SU-DHL-6 (cell line): ENCODE measurements at regions not wholly inside any gene's neighbourhood (a gene's known extent, or its start where the extent isn't known, plus 50 kb on each side); places are given as distances from the start of the nearest gene placed in this dataset.

Experiments used
- EZH2phosphoT487 ChIP-seq: fragments of 200-600 bp; sonication (generic), shearing (Covaris generic); conservative IDR thresholded peaks from 2 replicates; pipeline ENCODE4 v1.6.1; 2018; ENCODE audit warnings: mild to moderate bottlenecking, antibody characterized with exemption, low read length, moderate library complexity, mixed read lengths
- TF ChIP-seq, protein P1 (sequence below): fragments of 200-600 bp; sonication (generic); IDR thresholded peaks from one replicate; pipeline ENCODE4 v1.5.1; 2017; ENCODE audit warnings: antibody characterized with exemption, mild to moderate bottlenecking, low read length, moderate library complexity; ENCODE audit not compliant: insufficient read depth, poor library complexity, severe bottlenecking

DNA sequence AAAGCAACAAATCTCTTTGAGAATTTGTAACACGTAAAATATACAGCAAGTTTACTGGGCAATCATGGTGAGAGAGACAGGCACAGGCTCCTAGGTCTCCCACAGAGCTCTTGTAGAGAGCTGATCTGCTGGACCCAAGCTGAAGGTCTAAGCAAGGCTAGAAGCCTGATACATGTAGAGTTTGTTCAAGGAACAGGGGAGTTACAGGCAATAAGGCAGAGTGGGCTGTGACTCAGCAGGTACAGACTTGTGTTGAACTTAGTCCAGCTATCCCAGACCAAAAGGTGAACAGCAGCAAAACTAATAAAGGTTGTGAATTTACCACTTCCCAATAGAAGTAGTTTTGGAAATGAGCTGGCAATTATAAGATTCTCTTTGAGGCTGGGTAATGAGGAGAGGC is 273.6 kb downstream of the GRIN2B start:
- TF ChIP-seq, protein P1, sequence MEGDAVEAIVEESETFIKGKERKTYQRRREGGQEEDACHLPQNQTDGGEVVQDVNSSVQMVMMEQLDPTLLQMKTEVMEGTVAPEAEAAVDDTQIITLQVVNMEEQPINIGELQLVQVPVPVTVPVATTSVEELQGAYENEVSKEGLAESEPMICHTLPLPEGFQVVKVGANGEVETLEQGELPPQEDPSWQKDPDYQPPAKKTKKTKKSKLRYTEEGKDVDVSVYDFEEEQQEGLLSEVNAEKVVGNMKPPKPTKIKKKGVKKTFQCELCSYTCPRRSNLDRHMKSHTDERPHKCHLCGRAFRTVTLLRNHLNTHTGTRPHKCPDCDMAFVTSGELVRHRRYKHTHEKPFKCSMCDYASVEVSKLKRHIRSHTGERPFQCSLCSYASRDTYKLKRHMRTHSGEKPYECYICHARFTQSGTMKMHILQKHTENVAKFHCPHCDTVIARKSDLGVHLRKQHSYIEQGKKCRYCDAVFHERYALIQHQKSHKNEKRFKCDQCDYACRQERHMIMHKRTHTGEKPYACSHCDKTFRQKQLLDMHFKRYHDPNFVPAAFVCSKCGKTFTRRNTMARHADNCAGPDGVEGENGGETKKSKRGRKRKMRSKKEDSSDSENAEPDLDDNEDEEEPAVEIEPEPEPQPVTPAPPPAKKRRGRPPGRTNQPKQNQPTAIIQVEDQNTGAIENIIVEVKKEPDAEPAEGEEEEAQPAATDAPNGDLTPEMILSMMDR = no peak
- TF ChIP-seq EZH2phosphoT487 = no peak
